ENCODE measurements at regions not wholly inside any gene's neighbourhood (a gene's known extent, or its start where the extent isn't known, plus 50 kb on each side); places are given as distances from the start of the nearest gene placed in this dataset.
A peak's percentile ranks its signal among the peaks of the same experiment; 100 is the strongest.
"Not testable (repeated sequence)": the region's sequence is repeated elsewhere in the genome, so short reads cannot be mapped to it uniquely, and the experiment has no call there.

- no peaks in the 10 kb centered on the region for H3K36me3 ChIP-seq (ENCODE audit: insufficient read depth, low read length)
- no peaks in the 10 kb centered on the region for H3K9me3 Mint-ChIP-seq (ENCODE audit: unreplicated experiment)
- no peaks in the 10 kb centered on the region for H4K20me1 ChIP-seq (ENCODE audit: insufficient read depth, low read length)
- no peaks in the 10 kb centered on the region for H3K9me3 ChIP-seq (ENCODE audit: insufficient read depth, low read depth, low read length)
- peaks cover 1% of the 10 kb centered on the region for H3K4me1 ChIP-seq (ENCODE audit: insufficient read depth, low read length)
- no peak overlapping the region for H3K9ac ChIP-seq (ENCODE audit: low read length)
- H2AFZ ChIP-seq (ENCODE audit: low read depth, low read length), result no peak overlapping the region
- no peak overlapping the region for H3K27ac ChIP-seq (ENCODE audit: low read depth, low read length)
- H3K79me2 ChIP-seq (ENCODE audit: insufficient read depth, low read length), result no peaks in the 10 kb centered on the region
- no peak overlapping the region for H3K4me3 ChIP-seq (ENCODE audit: insufficient read depth, low read depth, low read length)
- FAIRE-seq (no peak), DNase-seq (ENCODE audit: low read depth) (no peak)
- no peaks in the 10 kb centered on the region for H3K27me3 ChIP-seq (ENCODE audit: insufficient read depth, low read length)
- H3K4me3 Mint-ChIP-seq (ENCODE audit: unreplicated experiment), result no peak overlapping the region
- H3K36me3 Mint-ChIP-seq (ENCODE audit: low read depth, unreplicated experiment), result no peaks in the 10 kb centered on the region
- H3K27ac Mint-ChIP-seq (ENCODE audit: unreplicated experiment), result no peak overlapping the region
- no peaks in the 10 kb centered on the region for H3K4me1 Mint-ChIP-seq (ENCODE audit: low read depth, unreplicated experiment)
- TF ChIP-seq CTCF (IDR thresholded peaks at IDR 0.05; ENCODE audit: insufficient read depth, low read depth, low read length) (no peak), EZH2 (IDR thresholded peaks at IDR 0.05; ENCODE audit: insufficient read depth, low read length) (no peak)
- no peaks in the 10 kb centered on the region for H3K27me3 Mint-ChIP-seq (ENCODE audit: low read depth, unreplicated experiment)
- H3K4me2 ChIP-seq (ENCODE audit: low read length), result no peak overlapping the region
Measured at GRCh38 chr14:37673439-37673838, 78.0 kb downstream of the TTC6 start.

GRCh38 chr14:37678916-37679315 is 83.5 kb downstream of the TTC6 start:
- Mint-ChIP-seq H3K36me3 (ENCODE audit: low read depth, unreplicated experiment) (no peaks in the 10 kb centered on the region), H3K27ac (ENCODE audit: unreplicated experiment) (peak overlapping the region; percentile 19), H3K4me3 (ENCODE audit: unreplicated experiment) (no peak overlapping the region), H3K27me3 (ENCODE audit: low read depth, unreplicated experiment) (no peaks in the 10 kb centered on the region), H3K4me1 (ENCODE audit: low read depth, unreplicated experiment) (no peaks in the 10 kb centered on the region), H3K9me3 (ENCODE audit: unreplicated experiment) (no peaks in the 10 kb centered on the region)
- no peaks in the 10 kb centered on the region for H3K36me3 ChIP-seq (ENCODE audit: insufficient read depth, low read length)
- H3K9ac ChIP-seq (ENCODE audit: low read length), result no peak overlapping the region
- H3K4me1 ChIP-seq (ENCODE audit: insufficient read depth, low read length), result no peaks in the 10 kb centered on the region
- no peak overlapping the region for H3K27ac ChIP-seq (ENCODE audit: low read depth, low read length)
- TF ChIP-seq CTCF (IDR thresholded peaks at IDR 0.05; ENCODE audit: insufficient read depth, low read depth, low read length) (no peak), EZH2 (IDR thresholded peaks at IDR 0.05; ENCODE audit: insufficient read depth, low read length) (no peak)
- no peak overlapping the region for H2AFZ ChIP-seq (ENCODE audit: low read depth, low read length)
- H4K20me1 ChIP-seq (ENCODE audit: insufficient read depth, low read length), result no peaks in the 10 kb centered on the region
- no peaks in the 10 kb centered on the region for H3K27me3 ChIP-seq (ENCODE audit: insufficient read depth, low read length)
- FAIRE-seq (no peak), DNase-seq (ENCODE audit: low read depth) (peak; percentile 33)
- no peaks in the 10 kb centered on the region for H3K79me2 ChIP-seq (ENCODE audit: insufficient read depth, low read length)
- no peak overlapping the region for H3K4me2 ChIP-seq (ENCODE audit: low read length)
- no peak overlapping the region for H3K4me3 ChIP-seq (ENCODE audit: insufficient read depth, low read depth, low read length)
- H3K9me3 ChIP-seq (ENCODE audit: insufficient read depth, low read depth, low read length), result no peaks in the 10 kb centered on the region

- Mint-ChIP-seq H3K9me3 (ENCODE audit: unreplicated experiment) (no peaks in the 10 kb centered on the region), H3K36me3 (ENCODE audit: low read depth, unreplicated experiment) (no peaks in the 10 kb centered on the region), H3K4me3 (ENCODE audit: unreplicated experiment) (no peak overlapping the region), H3K27ac (ENCODE audit: unreplicated experiment) (no peak overlapping the region), H3K4me1 (ENCODE audit: low read depth, unreplicated experiment) (no peaks in the 10 kb centered on the region), H3K27me3 (ENCODE audit: low read depth, unreplicated experiment) (no peaks in the 10 kb centered on the region)
- H4K20me1 ChIP-seq (ENCODE audit: insufficient read depth, low read length), result no peaks in the 10 kb centered on the region
- H3K79me2 ChIP-seq (ENCODE audit: insufficient read depth, low read length), result no peaks in the 10 kb centered on the region
- H3K4me3 ChIP-seq (ENCODE audit: insufficient read depth, low read depth, low read length), result no peak overlapping the region
- FAIRE-seq (no peak), DNase-seq (ENCODE audit: low read depth) (no peak)
- TF ChIP-seq EZH2 (IDR thresholded peaks at IDR 0.05; ENCODE audit: insufficient read depth, low read length) (no peak), CTCF (IDR thresholded peaks at IDR 0.05; ENCODE audit: insufficient read depth, low read depth, low read length) (no peak)
- H3K9me3 ChIP-seq (ENCODE audit: insufficient read depth, low read depth, low read length), result no peaks in the 10 kb centered on the region
- no peak overlapping the region for H3K9ac ChIP-seq (ENCODE audit: low read length)
- H3K36me3 ChIP-seq (ENCODE audit: insufficient read depth, low read length), result no peaks in the 10 kb centered on the region
- no peak overlapping the region for H2AFZ ChIP-seq (ENCODE audit: low read depth, low read length)
- H3K4me1 ChIP-seq (ENCODE audit: insufficient read depth, low read length), result no peaks in the 10 kb centered on the region
- no peak overlapping the region for H3K4me2 ChIP-seq (ENCODE audit: low read length)
- no peaks in the 10 kb centered on the region for H3K27me3 ChIP-seq (ENCODE audit: insufficient read depth, low read length)
- H3K27ac ChIP-seq (ENCODE audit: low read depth, low read length), result no peak overlapping the region
Measured at GRCh38 chr14:37681486-37681885, 86.1 kb downstream of the TTC6 start.

- not testable (repeated sequence) for H3K36me3 ChIP-seq (ENCODE audit: insufficient read depth, low read length); H3K27ac ChIP-seq (ENCODE audit: low read depth, low read length); H3K27me3 Mint-ChIP-seq (ENCODE audit: low read depth, unreplicated experiment); H3K4me3 ChIP-seq (ENCODE audit: insufficient read depth, low read depth, low read length); H2AFZ ChIP-seq (ENCODE audit: low read depth, low read length); H3K27me3 ChIP-seq (ENCODE audit: insufficient read depth, low read length); H3K4me3 Mint-ChIP-seq (ENCODE audit: unreplicated experiment); H3K9ac ChIP-seq (ENCODE audit: low read length); H3K79me2 ChIP-seq (ENCODE audit: insufficient read depth, low read length); H3K4me2 ChIP-seq (ENCODE audit: low read length); FAIRE-seq; H4K20me1 ChIP-seq (ENCODE audit: insufficient read depth, low read length); DNase-seq (ENCODE audit: low read depth); H3K9me3 ChIP-seq (ENCODE audit: insufficient read depth, low read depth, low read length); H3K27ac Mint-ChIP-seq (ENCODE audit: unreplicated experiment); H3K36me3 Mint-ChIP-seq (ENCODE audit: low read depth, unreplicated experiment); H3K4me1 ChIP-seq (ENCODE audit: insufficient read depth, low read length)
- Mint-ChIP-seq H3K4me1 (ENCODE audit: low read depth, unreplicated experiment) (peaks cover 13% of the 10 kb centered on the region), H3K9me3 (ENCODE audit: unreplicated experiment) (peaks cover 13% of the 10 kb centered on the region)
Measured at GRCh38 chr14:37692680-37693079, 97.3 kb downstream of the TTC6 start.

Data from astrocyte (in vitro differentiated cells and primary cell).